ENCODE measurements at regions not wholly inside any gene's neighbourhood (a gene's known extent, or its start where the extent isn't known, plus 50 kb on each side); places are given as distances from the start of the nearest gene placed in this dataset.

- in situ Hi-C loops (cut with MboI; ENCODE audit: low sequenced_read_pairs) = no loop called here
- no peak for ATAC-seq (ENCODE audit: low read depth)
- H3K4me3 ChIP-seq (ENCODE audit: insufficient read depth, low read depth, low read length) = no peak overlapping the region
Measured at GRCh38 chr18:47725656-47726055, 204.8 kb downstream of the SMAD2 start.

More at GRCh38 chr18:47725656-47726055, 204.8 kb downstream of the SMAD2 start:
- H3K4me2 ChIP-seq (ENCODE audit: low read depth, low read length) = no peak overlapping the region
- no peaks in the 10 kb centered on the region for H3K9me1 ChIP-seq (ENCODE audit: insufficient read depth, low read length)
- H3K4ac ChIP-seq (ENCODE audit: low read depth, low read length) = no peak overlapping the region
- ChIA-PET CTCF (no interaction called here), POLR2A (ENCODE audit: unreplicated experiment) (no interaction called here)
- H2AFZ ChIP-seq (replicated peaks; ENCODE audit: low read length, poor library complexity) = no peak overlapping the region
- no peak overlapping the region for H3K18ac ChIP-seq (ENCODE audit: low read depth, low read length)
- no peaks in the 10 kb centered on the region for H4K20me1 ChIP-seq (ENCODE audit: insufficient read depth, low read length)
- no peak overlapping the region for H2AK5ac ChIP-seq (ENCODE audit: low read depth, low read length)
- TF ChIP-seq RCOR1 (IDR thresholded peaks at IDR 0.05; ENCODE audit: insufficient replicate concordance, low read length) (no peak), FOS (IDR thresholded peaks at IDR 0.05; ENCODE audit: low read depth, low read length) (no peak), SMC3 (IDR thresholded peaks at IDR 0.05; ENCODE audit: low read depth, low read length) (no peak), MAFK (IDR thresholded peaks at IDR 0.05; ENCODE audit: low read depth, low read length) (no peak), MXI1 (IDR thresholded peaks at IDR 0.05; ENCODE audit: borderline replicate concordance, low read depth, low read length) (no peak), RAD21 (IDR thresholded peaks at IDR 0.05; ENCODE audit: low read length) (no peak), ELK1 (IDR thresholded peaks at IDR 0.05; ENCODE audit: borderline replicate concordance, low read depth, low read length) (no peak), USF2 (IDR thresholded peaks at IDR 0.05; ENCODE audit: low read depth, low read length) (no peak), CEBPB (IDR thresholded peaks at IDR 0.05; ENCODE audit: low read depth, low read length) (no peak), BHLHE40 (IDR thresholded peaks at IDR 0.05; ENCODE audit: low read depth, low read length) (no peak), NFE2L2 (IDR thresholded peaks at IDR 0.05; ENCODE audit: low read depth, low read length) (no peak), POLR2A (IDR thresholded peaks at IDR 0.05; ENCODE audit: low read depth, low read length) (no peak), CTCF (conservative IDR thresholded peaks at IDR 0.05; ENCODE audit: low read depth, low read length) (no peak), RFX5 (IDR thresholded peaks at IDR 0.05; ENCODE audit: low read depth, low read length) (no peak)
- H4K91ac ChIP-seq (ENCODE audit: insufficient read depth, low read depth, low read length) = no peak overlapping the region
- no peaks in the 10 kb centered on the region for H3K9me3 ChIP-seq (ENCODE audit: control insufficient read depth, insufficient read depth, low read length)
- no TSS peak for BruUV-seq (replicated peaks)
- intact Hi-C loops (cut with micrococcal nuclease) = no loop called here
- no peak for DNase-seq
- H2BK20ac ChIP-seq (ENCODE audit: low read depth, low read length) = no peak overlapping the region
- no peak overlapping the region for H3K56ac ChIP-seq (ENCODE audit: extremely low read depth, insufficient read depth, low read length)
- H3K27me3 ChIP-seq (ENCODE audit: control insufficient read depth, insufficient read depth, low read length) = no peaks in the 10 kb centered on the region
- whole genome bisulfite sequencing, 2 experiments (ENCODE audit: extremely low coverage in 2 of 2, insufficient read length in 1 of 2) = no CpG with 5 or more reads among the region's 3 CpGs
- H2BK5ac ChIP-seq (ENCODE audit: low read depth, low read length, poor library complexity, severe bottlenecking) = no peak overlapping the region
- no peak overlapping the region for H3K9ac ChIP-seq (ENCODE audit: low read depth, low read length)
- H4K5ac ChIP-seq (ENCODE audit: low read depth, low read length) = no peak overlapping the region
- no peaks in the 10 kb centered on the region for H3K79me1 ChIP-seq (ENCODE audit: low read depth in 1 of 2, low read length in 2 of 2)
- H4K8ac ChIP-seq (ENCODE audit: low read depth in 2 of 2, low read length in 2 of 2) = no peak overlapping the region
- no peaks in the 10 kb centered on the region for H3K4me1 ChIP-seq (ENCODE audit: control insufficient read depth, insufficient read depth, low read length)
- no peak overlapping the region for H3K23ac ChIP-seq (ENCODE audit: low read depth, low read length)
- no peaks in the 10 kb centered on the region for H3K36me3 ChIP-seq (ENCODE audit: control insufficient read depth, insufficient read depth, low read length)
- no peak overlapping the region for H3K27ac ChIP-seq (ENCODE audit: insufficient read depth, low read length)
- H2BK120ac ChIP-seq (ENCODE audit: low read depth, low read length) = no peak overlapping the region
- dilution Hi-C loops (cut with HindIII; ENCODE audit: low sequenced_read_pairs, unreplicated experiment) = no loop called here
- no peak overlapping the region for H2AK9ac ChIP-seq (replicated peaks; ENCODE audit: low read depth, low read length, poor library complexity)
- H2BK15ac ChIP-seq (ENCODE audit: low read depth, low read length) = no peak overlapping the region
- H3K14ac ChIP-seq (replicated peaks; ENCODE audit: low read depth, low read length) = no peak overlapping the region
